ENCODE measurements at regions not wholly inside any gene's neighbourhood (a gene's known extent, or its start where the extent isn't known, plus 50 kb on each side); places are given as distances from the start of the nearest gene placed in this dataset.

DNA sequence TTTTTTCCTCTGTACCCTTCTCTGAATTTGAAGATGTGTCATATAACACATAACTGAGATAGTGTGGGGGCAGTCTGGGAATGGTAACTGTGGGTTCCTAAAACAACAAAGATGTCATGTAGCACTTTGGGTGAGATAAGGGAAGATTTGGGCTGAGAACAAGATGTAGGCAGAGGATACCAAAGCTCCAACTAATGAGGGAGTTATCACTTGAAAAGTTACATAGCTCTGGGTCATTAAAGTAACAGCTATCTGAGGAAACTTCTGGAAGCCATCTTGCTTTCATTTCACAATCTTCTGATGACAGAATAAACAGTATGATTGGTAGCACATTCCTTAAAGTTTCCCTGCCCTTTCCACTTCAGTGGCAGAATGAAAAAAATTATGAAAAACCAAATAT lies 255.4 kb downstream of the TBX18 start:
- peaks cover 9% of the 10 kb centered on the region for H3K4me1 Mint-ChIP-seq (ENCODE audit: unreplicated experiment)
- H3K27me3 Mint-ChIP-seq (ENCODE audit: unreplicated experiment) = no peaks in the 10 kb centered on the region
- H3K27ac Mint-ChIP-seq (ENCODE audit: unreplicated experiment) = peak overlapping the region; percentile 15
- TF ChIP-seq, protein P1, sequence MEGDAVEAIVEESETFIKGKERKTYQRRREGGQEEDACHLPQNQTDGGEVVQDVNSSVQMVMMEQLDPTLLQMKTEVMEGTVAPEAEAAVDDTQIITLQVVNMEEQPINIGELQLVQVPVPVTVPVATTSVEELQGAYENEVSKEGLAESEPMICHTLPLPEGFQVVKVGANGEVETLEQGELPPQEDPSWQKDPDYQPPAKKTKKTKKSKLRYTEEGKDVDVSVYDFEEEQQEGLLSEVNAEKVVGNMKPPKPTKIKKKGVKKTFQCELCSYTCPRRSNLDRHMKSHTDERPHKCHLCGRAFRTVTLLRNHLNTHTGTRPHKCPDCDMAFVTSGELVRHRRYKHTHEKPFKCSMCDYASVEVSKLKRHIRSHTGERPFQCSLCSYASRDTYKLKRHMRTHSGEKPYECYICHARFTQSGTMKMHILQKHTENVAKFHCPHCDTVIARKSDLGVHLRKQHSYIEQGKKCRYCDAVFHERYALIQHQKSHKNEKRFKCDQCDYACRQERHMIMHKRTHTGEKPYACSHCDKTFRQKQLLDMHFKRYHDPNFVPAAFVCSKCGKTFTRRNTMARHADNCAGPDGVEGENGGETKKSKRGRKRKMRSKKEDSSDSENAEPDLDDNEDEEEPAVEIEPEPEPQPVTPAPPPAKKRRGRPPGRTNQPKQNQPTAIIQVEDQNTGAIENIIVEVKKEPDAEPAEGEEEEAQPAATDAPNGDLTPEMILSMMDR (IDR thresholded peaks at IDR 0.05) = no peak
- no peaks in the 10 kb centered on the region for H3K36me3 Mint-ChIP-seq (ENCODE audit: unreplicated experiment)
- DNase-seq (ENCODE audit: extremely low spot score, unreplicated experiment) = no peak
- H3K9me3 Mint-ChIP-seq (ENCODE audit: unreplicated experiment) = no peaks in the 10 kb centered on the region
- no peak overlapping the region for H3K4me3 Mint-ChIP-seq (ENCODE audit: unreplicated experiment)

DNA sequence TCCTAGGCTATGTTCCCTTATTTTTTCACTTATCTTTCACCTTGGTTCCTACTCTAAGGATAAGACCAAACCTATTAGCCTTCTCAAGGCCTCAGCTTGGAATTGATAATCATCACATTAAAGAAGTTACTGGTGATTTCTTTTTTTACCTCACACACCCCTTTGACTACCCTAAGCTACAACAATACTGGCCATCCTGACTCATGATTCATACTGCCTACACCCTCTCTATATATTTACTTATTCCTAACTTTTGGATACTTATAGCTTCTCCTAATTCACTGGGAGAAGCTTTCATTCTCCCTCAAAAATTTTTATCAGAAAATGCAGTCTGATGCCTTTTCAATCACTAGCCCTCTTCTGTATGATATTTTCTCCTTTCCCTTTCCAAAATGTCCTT lies 256.1 kb downstream of the TBX18 start:
- Mint-ChIP-seq H3K27ac (ENCODE audit: unreplicated experiment) (no peak overlapping the region), H3K36me3 (ENCODE audit: unreplicated experiment) (no peaks in the 10 kb centered on the region), H3K9me3 (ENCODE audit: unreplicated experiment) (no peaks in the 10 kb centered on the region), H3K4me3 (ENCODE audit: unreplicated experiment) (no peak overlapping the region), H3K4me1 (ENCODE audit: unreplicated experiment) (peaks cover 8% of the 10 kb centered on the region), H3K27me3 (ENCODE audit: unreplicated experiment) (no peaks in the 10 kb centered on the region)
- TF ChIP-seq, protein P1 (IDR thresholded peaks at IDR 0.05) = no peak
- no peak for DNase-seq (ENCODE audit: extremely low spot score, unreplicated experiment)

DNA sequence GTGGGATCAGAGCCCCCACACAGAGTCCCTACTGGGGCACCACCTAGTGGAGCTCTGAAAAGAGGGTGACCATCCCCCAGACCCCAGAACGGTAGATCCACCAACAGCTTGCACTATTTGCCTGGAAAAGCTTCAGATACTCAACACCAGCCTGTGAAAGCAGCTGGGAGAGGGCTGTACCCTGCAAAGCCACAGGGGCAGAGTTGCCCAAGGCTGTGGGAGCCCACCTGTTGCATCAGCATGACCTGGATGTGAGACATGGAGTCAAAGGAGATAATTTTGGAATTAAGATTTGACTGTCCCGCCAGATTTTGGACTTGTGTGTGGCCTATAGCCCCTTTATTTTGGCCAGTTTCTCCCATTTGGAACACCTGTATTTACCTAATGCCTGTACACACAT lies 260.4 kb downstream of the TBX18 start:
- Mint-ChIP-seq H3K36me3 (ENCODE audit: unreplicated experiment) (no peaks in the 10 kb centered on the region), H3K27ac (ENCODE audit: unreplicated experiment) (no peak overlapping the region), H3K4me1 (ENCODE audit: unreplicated experiment) (peaks cover 6% of the 10 kb centered on the region), H3K9me3 (ENCODE audit: unreplicated experiment) (peaks cover 8% of the 10 kb centered on the region), H3K27me3 (ENCODE audit: unreplicated experiment) (no peaks in the 10 kb centered on the region), H3K4me3 (ENCODE audit: unreplicated experiment) (no peak overlapping the region)
- DNase-seq (ENCODE audit: extremely low spot score, unreplicated experiment) = no peak
- TF ChIP-seq, protein P1 (IDR thresholded peaks at IDR 0.05) = no peak

DNA sequence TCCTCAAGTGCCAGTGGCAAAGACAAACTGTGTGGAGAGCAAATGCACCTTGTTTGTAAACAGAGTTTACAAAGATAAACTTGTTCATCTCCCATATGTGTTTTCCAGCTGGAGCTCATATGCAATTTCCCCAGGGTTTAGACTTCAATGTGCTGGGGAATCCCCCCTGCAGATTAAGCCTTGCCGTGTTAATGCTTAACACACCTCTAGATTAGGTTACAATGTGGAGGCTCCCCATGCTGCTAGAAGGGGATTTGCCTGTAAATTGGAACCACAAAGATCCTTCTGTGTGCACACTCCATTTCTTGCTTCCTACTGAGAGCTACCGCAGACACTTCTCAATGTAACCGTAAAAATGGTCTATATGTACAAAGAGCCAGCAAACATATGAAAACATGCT lies 263.1 kb downstream of the TBX18 start:
- no peaks in the 10 kb centered on the region for H3K4me1 Mint-ChIP-seq (ENCODE audit: unreplicated experiment)

DNA sequence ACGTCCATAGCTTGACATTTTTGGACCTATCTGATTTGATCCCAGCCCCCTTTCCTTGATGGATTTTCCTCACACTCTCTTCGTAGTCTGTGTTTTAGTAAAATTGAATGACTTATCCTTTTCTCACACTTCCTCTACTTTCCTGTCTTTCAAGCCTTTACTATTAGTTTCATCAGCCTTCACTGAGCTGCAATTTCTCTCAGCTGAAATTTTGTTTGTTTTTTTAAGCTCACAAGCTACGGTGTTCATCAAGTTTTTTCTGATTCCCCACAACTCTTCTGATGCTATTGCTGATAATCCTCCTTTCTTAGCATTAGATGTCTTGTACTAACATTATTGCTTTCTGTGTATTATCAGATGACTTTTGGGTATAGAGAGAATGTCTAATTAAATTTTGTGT lies 263.7 kb downstream of the TBX18 start:
- TF ChIP-seq, protein P1 (IDR thresholded peaks at IDR 0.05) = no peak
- H3K27me3 Mint-ChIP-seq (ENCODE audit: unreplicated experiment) = no peaks in the 10 kb centered on the region
- H3K36me3 Mint-ChIP-seq (ENCODE audit: unreplicated experiment) = no peaks in the 10 kb centered on the region
- H3K4me1 Mint-ChIP-seq (ENCODE audit: unreplicated experiment) = no peaks in the 10 kb centered on the region
- H3K27ac Mint-ChIP-seq (ENCODE audit: unreplicated experiment) = no peak overlapping the region
- no peak for DNase-seq (ENCODE audit: extremely low spot score, unreplicated experiment)
- H3K9me3 Mint-ChIP-seq (ENCODE audit: unreplicated experiment) = peaks cover 8% of the 10 kb centered on the region
- no peak overlapping the region for H3K4me3 Mint-ChIP-seq (ENCODE audit: unreplicated experiment)

More for the DNA sequence above, 263.1 kb downstream of the TBX18 start:
- Mint-ChIP-seq H3K9me3 (ENCODE audit: unreplicated experiment) (peaks cover 8% of the 10 kb centered on the region), H3K27me3 (ENCODE audit: unreplicated experiment) (no peaks in the 10 kb centered on the region), H3K4me3 (ENCODE audit: unreplicated experiment) (no peak overlapping the region), H3K36me3 (ENCODE audit: unreplicated experiment) (no peaks in the 10 kb centered on the region), H3K27ac (ENCODE audit: unreplicated experiment) (no peak overlapping the region)
- TF ChIP-seq, protein P1 (IDR thresholded peaks at IDR 0.05) = no peak
- DNase-seq (ENCODE audit: extremely low spot score, unreplicated experiment) = no peak

All from osteocyte (in vitro differentiated cells).